Endodermal cell (in vitro differentiated cells): ENCODE measurements at regions not wholly inside any gene's neighbourhood (a gene's known extent, or its start where the extent isn't known, plus 50 kb on each side); places are given as distances from the start of the nearest gene placed in this dataset.

Source experiments
- DNase-seq: peaks from one replicate; pipeline ENCODE4 v3.0.0-alpha.2; 2017
- H3K27ac ChIP-seq: 2 replicates; pipeline ENCODE4 v1.5.1; 2013; ENCODE audit warnings: mild to moderate bottlenecking, low read depth, low read length, moderate library complexity
- H3K27me3 ChIP-seq: 2 replicates; pipeline ENCODE4 v1.6.1; 2013; ENCODE audit warnings: mild to moderate bottlenecking, low read length, moderate library complexity; ENCODE audit not compliant: insufficient read depth, control insufficient read depth, poor library complexity, severe bottlenecking
- H3K36me3 ChIP-seq: 2 replicates; pipeline ENCODE4 v1.7.0; 2013; ENCODE audit warnings: mild to moderate bottlenecking, low read length, moderate library complexity; ENCODE audit not compliant: control insufficient read depth, insufficient read depth
- H3K4me1 ChIP-seq: one replicate; pipeline ENCODE4 v1.7.0; 2013; ENCODE audit warnings: low read length; ENCODE audit not compliant: control insufficient read depth, insufficient read depth
- H3K4me3 ChIP-seq: 2 replicates; pipeline ENCODE4 v1.5.1; 2013; ENCODE audit warnings: mild to moderate bottlenecking, low read length, moderate library complexity
- H3K9ac ChIP-seq: 2 replicates; pipeline ENCODE4 v1.6.1; 2013; ENCODE audit warnings: mild to moderate bottlenecking, low read length, moderate library complexity; ENCODE audit not compliant: poor library complexity, severe bottlenecking; ENCODE audit errors: extremely low read depth
- H3K9me3 ChIP-seq: 2 replicates; pipeline ENCODE4 v1.6.1; 2013; ENCODE audit warnings: mild to moderate bottlenecking, low read length, moderate library complexity; ENCODE audit not compliant: control insufficient read depth
- H3K27ac Mint-ChIP-seq: 2 replicates; pipeline ENCODE4 v1.8.0; 2020; ENCODE audit warnings: mixed read lengths
- H3K27me3 Mint-ChIP-seq: 2 replicates; pipeline ENCODE4 v1.8.0; 2021; ENCODE audit warnings: mild to moderate bottlenecking, mixed read lengths; ENCODE audit not compliant: insufficient read depth
- H3K36me3 Mint-ChIP-seq: 2 replicates; pipeline ENCODE4 v1.8.0; 2020; ENCODE audit warnings: low read depth, mixed read lengths
- H3K4me1 Mint-ChIP-seq: 2 replicates; pipeline ENCODE4 v1.8.0; 2020; ENCODE audit warnings: mixed read lengths
- H3K4me3 Mint-ChIP-seq: 2 replicates; pipeline ENCODE4 v1.8.0; 2020; ENCODE audit warnings: mild to moderate bottlenecking, moderate library complexity, mixed read lengths
- H3K9me3 Mint-ChIP-seq: 2 replicates; pipeline ENCODE4 v1.8.0; 2020; ENCODE audit warnings: mild to moderate bottlenecking, mixed read lengths
- CTCF ChIP-seq: fragments of 200-600 bp; sonication (generic); conservative IDR thresholded peaks from 2 replicates; pipeline ENCODE4 v1.5.0; 2021; ENCODE audit warnings: antibody characterized with exemption, mild to moderate bottlenecking
- WGBS, 2 experiments: methylation state at CpG; one replicate each; pipeline versions ENCODE4 v1.1.5 to v1.1.7; 2013; ENCODE audit warnings: missing lambda C conversion rate in 2 of 2, mixed read lengths in 1 of 2; ENCODE audit not compliant: insufficient coverage in 1 of 2, insufficient read length in 1 of 2; 5-methylcytosine and 5-hydroxymethylcytosine counted together

DNA sequence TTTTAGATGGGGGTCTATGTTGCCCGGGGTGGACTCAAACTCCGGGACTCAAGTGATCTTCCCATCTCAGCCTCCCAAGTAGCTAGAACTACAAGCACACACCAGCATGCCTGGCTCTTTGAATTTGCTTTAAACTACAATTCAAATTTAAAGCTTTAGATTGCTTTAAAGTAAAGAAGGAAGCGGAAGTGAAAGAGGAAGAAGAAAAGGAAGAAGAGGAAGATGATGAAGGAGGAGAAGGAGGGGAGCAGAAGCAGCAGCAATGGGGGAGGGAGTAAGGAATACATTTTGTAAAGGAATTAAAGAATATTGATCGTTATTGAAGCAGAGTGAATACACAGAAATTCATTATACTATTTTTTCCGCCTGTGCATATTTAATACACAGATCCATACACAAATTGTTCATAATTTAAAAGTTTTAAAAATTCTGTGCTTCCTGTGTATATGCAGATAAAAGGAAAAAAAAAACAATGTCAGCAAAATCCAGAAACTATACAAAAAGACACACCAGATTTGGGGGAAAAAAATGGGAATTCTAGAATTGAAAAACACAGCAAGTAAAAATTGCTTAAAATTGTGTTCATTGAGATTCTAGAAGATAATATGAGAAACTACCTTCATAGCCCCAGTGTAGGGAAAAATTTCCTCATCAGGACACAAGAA is 60.8 kb upstream of the KCNMA1 start:
- H3K36me3 ChIP-seq: no peaks in the 10 kb centered on the region

GRCh38 chr10:77696584-77696983 is 59.0 kb upstream of the KCNMA1 start:
- Mint-ChIP-seq H3K27ac (no peak overlapping the region), H3K4me3 (no peak overlapping the region), H3K27me3 (peaks cover 6% of the 10 kb centered on the region), H3K4me1 (no peaks in the 10 kb centered on the region), H3K36me3 (no peaks in the 10 kb centered on the region), H3K9me3 (no peaks in the 10 kb centered on the region)
- no peak overlapping the region for H3K4me3 ChIP-seq
- no peaks in the 10 kb centered on the region for H3K9me3 ChIP-seq
- H3K9ac ChIP-seq: no peak overlapping the region
- no peaks in the 10 kb centered on the region for H3K4me1 ChIP-seq
- no peaks in the 10 kb centered on the region for H3K27me3 ChIP-seq
- no peak overlapping the region for H3K27ac ChIP-seq
- no peak for DNase-seq
- H3K36me3 ChIP-seq: no peaks in the 10 kb centered on the region
- no peak for TF ChIP-seq CTCF
- WGBS, 2 experiments: 89 to 91% methylated on average over 9 to 10 of the region's 10 CpGs

More for the DNA sequence above, 60.8 kb upstream of the KCNMA1 start:
- no peaks in the 10 kb centered on the region for H3K9me3 Mint-ChIP-seq
- no peak for TF ChIP-seq CTCF
- H3K27ac Mint-ChIP-seq: no peak overlapping the region
- Histone ChIP-seq H3K4me3 (no peak overlapping the region), H3K27me3 (no peaks in the 10 kb centered on the region), H3K9me3 (no peaks in the 10 kb centered on the region), H3K27ac (no peak overlapping the region), H3K4me1 (no peaks in the 10 kb centered on the region), H3K9ac (no peak overlapping the region)
- no peaks in the 10 kb centered on the region for H3K36me3 Mint-ChIP-seq
- no peaks in the 10 kb centered on the region for H3K4me1 Mint-ChIP-seq
- 99 to 100% methylated on average over 1 to 3 of the region's 5 CpGs for WGBS, 2 experiments
- H3K4me3 Mint-ChIP-seq: no peak overlapping the region
- DNase-seq: no peak
- H3K27me3 Mint-ChIP-seq: peaks cover 6% of the 10 kb centered on the region

DNA sequence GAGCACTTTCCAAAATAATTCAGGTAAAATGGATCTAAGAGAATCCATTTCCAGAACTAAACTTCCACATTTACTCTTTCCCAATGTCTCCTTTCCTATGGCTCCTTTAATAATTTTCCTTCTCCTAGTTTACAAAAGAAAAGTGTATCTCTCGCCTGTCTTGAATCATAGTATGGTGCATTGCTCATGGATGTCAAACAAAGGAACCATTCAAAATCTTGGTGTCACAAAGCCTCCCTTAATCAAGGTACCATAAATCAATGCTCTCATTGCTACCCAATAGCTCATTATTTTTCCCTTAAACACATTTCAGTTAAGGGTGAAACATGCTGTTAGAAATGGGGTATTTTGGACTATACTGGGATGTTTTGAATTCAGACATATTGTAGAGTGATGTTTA is 57.6 kb upstream of the KCNMA1 start:
- Histone ChIP-seq H3K9ac (no peak overlapping the region), H3K9me3 (no peaks in the 10 kb centered on the region), H3K4me3 (no peak overlapping the region), H3K36me3 (no peaks in the 10 kb centered on the region), H3K27ac (no peak overlapping the region), H3K27me3 (no peaks in the 10 kb centered on the region), H3K4me1 (no peaks in the 10 kb centered on the region)
- Mint-ChIP-seq H3K36me3 (no peaks in the 10 kb centered on the region), H3K4me3 (no peak overlapping the region), H3K27ac (no peak overlapping the region), H3K27me3 (peaks cover 7% of the 10 kb centered on the region), H3K9me3 (no peaks in the 10 kb centered on the region), H3K4me1 (no peaks in the 10 kb centered on the region)
- TF ChIP-seq CTCF: no peak
- WGBS, 2 experiments: 60 to 85% methylated on average over 1 of the region's 1 CpG
- DNase-seq: no peak
